Upper lobe of left lung (tissue), 6 donors: ENCODE measurements at regions not wholly inside any gene's neighbourhood (a gene's known extent, or its start where the extent isn't known, plus 50 kb on each side); places are given as distances from the start of the nearest gene placed in this dataset.

Source experiments
- ATAC-seq, 2 donors: fragments of 200-7000 bp; cut with Tn5 transposase; one replicate each; pipeline ENCODE4 v1.9.1; 2022; ENCODE audit warnings: mild to moderate bottlenecking in 2 of 2, moderate library complexity in 2 of 2; ENCODE audit not compliant: low FRiP score in 2 of 2
- DNase-seq, 2 donors: peaks; one replicate each; pipeline ENCODE4 v3.0.0-alpha.2; 2019 to 2020
- H3K27ac ChIP-seq, 4 donors: fragments of 200-600 bp; sonication (generic); one replicate each; pipeline ENCODE4 v1.5.1; 2016 to 2019
- H3K27me3 ChIP-seq, 4 donors: fragments of 200-600 bp; sonication (generic); one replicate each; pipeline ENCODE4 v1.5.1; 2017 to 2019
- H3K36me3 ChIP-seq, 4 donors: fragments of 200-600 bp; sonication (generic); one replicate each; pipeline ENCODE4 v1.5.1; 2016 to 2019
- H3K4me1 ChIP-seq, 4 donors: fragments of 200-600 bp; sonication (generic); one replicate each; pipeline ENCODE4 v1.5.1; 2018 to 2019
- H3K4me3 ChIP-seq, 4 donors: fragments of 200-600 bp; sonication (generic); one replicate each; pipeline ENCODE4 v1.5.1; 2017 to 2019; ENCODE audit warnings: mild to moderate bottlenecking in 2 of 4, moderate library complexity in 1 of 4
- H3K9me3 ChIP-seq, 4 donors: fragments of 200-600 bp; sonication (generic); one replicate each; pipeline ENCODE4 v1.5.1; 2018 to 2019
- EP300 ChIP-seq, 4 donors: sonication (generic); formaldehyde crosslinking; IDR thresholded peaks; one replicate each; pipeline ENCODE4 v1.5.1; 2017; ENCODE audit warnings: antibody characterized with exemption in 4 of 4, control low read depth in 2 of 4
- POLR2A ChIP-seq, 4 donors: fragments of 450-650 bp; IDR thresholded peaks; one replicate each; pipeline ENCODE4 v1.5.1; 2016 to 2017; ENCODE audit warnings: antibody characterized with exemption in 4 of 4, mild to moderate bottlenecking in 2 of 4
- POLR2AphosphoS5 ChIP-seq, 2 donors: sonication (generic); formaldehyde crosslinking; IDR thresholded peaks; one replicate each; pipeline ENCODE4 v1.5.1; 2017; ENCODE audit warnings: antibody characterized with exemption in 2 of 2
- WGBS, 2 donors: methylation state at CpG; one replicate each; pipeline ENCODE4 v1.1.5; 2017 to 2018; 5-methylcytosine and 5-hydroxymethylcytosine counted together
- TF ChIP-seq, protein P1 (sequence below), 6 experiments: fragments of 450-650 bp in 4 of 6; fragments of 200-600 bp in 2 of 6; sonication (generic) in 2 of 6; IDR thresholded peaks; one replicate each; pipeline ENCODE4 v1.5.1; 2016 to 2019; ENCODE audit warnings: antibody characterized with exemption in 6 of 6
- donor health status: DM: no; HTN: no; CAD: no; lungs with moderate emphysema.
- donor health status: DM: no; HTN: yes; CAD: no; lungs with severe emphysema.

- Histone ChIP-seq H3K4me3 (no peak overlapping the region), H3K4me1 (no peaks in the 10 kb centered on the region), H3K36me3 (no peaks in the 10 kb centered on the region), H3K27ac (no peak overlapping the region), H3K27me3 (no peaks in the 10 kb centered on the region), H3K9me3 (no peaks in the 10 kb centered on the region)
- ATAC-seq (no peak), DNase-seq (no peak)
- TF ChIP-seq, protein P1, sequence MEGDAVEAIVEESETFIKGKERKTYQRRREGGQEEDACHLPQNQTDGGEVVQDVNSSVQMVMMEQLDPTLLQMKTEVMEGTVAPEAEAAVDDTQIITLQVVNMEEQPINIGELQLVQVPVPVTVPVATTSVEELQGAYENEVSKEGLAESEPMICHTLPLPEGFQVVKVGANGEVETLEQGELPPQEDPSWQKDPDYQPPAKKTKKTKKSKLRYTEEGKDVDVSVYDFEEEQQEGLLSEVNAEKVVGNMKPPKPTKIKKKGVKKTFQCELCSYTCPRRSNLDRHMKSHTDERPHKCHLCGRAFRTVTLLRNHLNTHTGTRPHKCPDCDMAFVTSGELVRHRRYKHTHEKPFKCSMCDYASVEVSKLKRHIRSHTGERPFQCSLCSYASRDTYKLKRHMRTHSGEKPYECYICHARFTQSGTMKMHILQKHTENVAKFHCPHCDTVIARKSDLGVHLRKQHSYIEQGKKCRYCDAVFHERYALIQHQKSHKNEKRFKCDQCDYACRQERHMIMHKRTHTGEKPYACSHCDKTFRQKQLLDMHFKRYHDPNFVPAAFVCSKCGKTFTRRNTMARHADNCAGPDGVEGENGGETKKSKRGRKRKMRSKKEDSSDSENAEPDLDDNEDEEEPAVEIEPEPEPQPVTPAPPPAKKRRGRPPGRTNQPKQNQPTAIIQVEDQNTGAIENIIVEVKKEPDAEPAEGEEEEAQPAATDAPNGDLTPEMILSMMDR (IDR thresholded peaks at IDR 0.05): no peak
- TF ChIP-seq POLR2A (IDR thresholded peaks at IDR 0.05) (no peak), EP300 (IDR thresholded peaks at IDR 0.05) (no peak), POLR2AphosphoS5 (IDR thresholded peaks at IDR 0.05) (no peak)
- WGBS, 2 donors: 87% methylated on average over 6 of the region's 6 CpGs
Measured at GRCh38 chr10:33734393-33735155, 400.1 kb upstream of the NRP1 start.

- WGBS, 2 donors: 90 to 95% methylated on average over 3 of the region's 3 CpGs
- H3K27ac ChIP-seq: no peak overlapping the region
- no peaks in the 10 kb centered on the region for H3K9me3 ChIP-seq
- no peaks in the 10 kb centered on the region for H3K27me3 ChIP-seq
- no peak for TF ChIP-seq EP300 (IDR thresholded peaks at IDR 0.05)
- no peak for TF ChIP-seq POLR2A (IDR thresholded peaks at IDR 0.05)
- TF ChIP-seq, protein P1 (IDR thresholded peaks at IDR 0.05): no peak
- TF ChIP-seq POLR2AphosphoS5 (IDR thresholded peaks at IDR 0.05): no peak
- no peaks in the 10 kb centered on the region for H3K4me1 ChIP-seq
- no peaks in the 10 kb centered on the region for H3K36me3 ChIP-seq
- DNase-seq (no peak), ATAC-seq (no peak)
- no peak overlapping the region for H3K4me3 ChIP-seq
Measured at GRCh38 chr10:33733058-33733457, 398.6 kb upstream of the NRP1 start.

DNA sequence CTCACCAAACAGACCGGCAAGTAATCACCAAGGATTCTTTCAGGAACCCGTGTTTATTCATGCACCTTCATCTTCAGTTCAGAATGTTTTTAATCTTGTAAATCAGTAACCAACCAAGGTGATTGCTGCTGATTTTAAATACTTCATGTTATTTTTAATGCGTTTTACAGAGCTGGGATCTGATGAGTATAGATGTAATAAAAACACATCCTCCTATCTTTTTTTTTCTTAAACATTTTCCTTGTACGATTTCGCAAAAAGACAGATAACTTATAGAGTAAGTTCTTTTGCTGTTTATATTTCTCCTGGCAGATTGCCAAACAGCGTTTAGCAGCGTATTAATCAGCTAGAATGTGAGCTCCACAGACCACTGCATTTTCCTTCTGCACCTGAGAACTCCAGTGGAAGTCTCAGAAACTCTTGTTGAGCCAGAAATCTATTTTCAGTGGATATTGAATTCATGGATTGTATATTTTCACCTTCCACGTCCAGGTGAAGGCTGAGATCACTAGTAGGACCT lies 397.8 kb upstream of the NRP1 start:
- no peaks in the 10 kb centered on the region for H3K36me3 ChIP-seq
- DNase-seq: no peak

DNA sequence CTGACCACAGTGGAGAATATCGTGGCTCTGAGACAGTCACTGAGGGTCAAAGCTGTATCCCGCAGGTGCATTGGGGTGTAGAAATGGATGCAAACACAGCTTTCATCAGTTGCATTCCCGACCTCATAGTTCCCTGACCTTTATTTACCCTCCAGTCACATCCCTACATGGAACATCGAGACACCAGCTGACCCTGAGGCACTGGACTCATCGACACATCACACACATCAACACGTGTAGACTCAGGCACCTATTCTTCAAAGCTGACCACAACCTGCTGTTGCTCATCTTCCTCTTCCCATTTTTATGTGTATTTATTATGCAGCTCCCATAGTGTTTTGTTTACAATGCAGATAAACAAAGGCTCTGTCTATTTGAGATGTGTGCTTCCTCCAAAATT lies 396.9 kb upstream of the NRP1 start:
- ATAC-seq: peak in 1 of 2 donors; percentile 51

More for the DNA sequence above, 397.8 kb upstream of the NRP1 start:
- TF ChIP-seq POLR2AphosphoS5 (IDR thresholded peaks at IDR 0.05): no peak
- no peak for TF ChIP-seq POLR2A (IDR thresholded peaks at IDR 0.05)
- no peak for TF ChIP-seq EP300 (IDR thresholded peaks at IDR 0.05)
- TF ChIP-seq, protein P1 (IDR thresholded peaks at IDR 0.05): no peak
- no peaks in the 10 kb centered on the region for H3K9me3 ChIP-seq
- H3K27ac ChIP-seq: no peak overlapping the region
- ATAC-seq: no peak
- H3K27me3 ChIP-seq: no peaks in the 10 kb centered on the region
- H3K4me1 ChIP-seq: no peaks in the 10 kb centered on the region
- WGBS, 2 donors: 42 to 44% methylated on average over 8 of the region's 8 CpGs
- no peak overlapping the region for H3K4me3 ChIP-seq

More for the DNA sequence above, 396.9 kb upstream of the NRP1 start:
- no peak for DNase-seq
- H3K9me3 ChIP-seq: no peaks in the 10 kb centered on the region
- WGBS, 2 donors: 73 to 76% methylated on average over 6 of the region's 6 CpGs
- no peak overlapping the region for H3K4me3 ChIP-seq
- H3K27me3 ChIP-seq: no peaks in the 10 kb centered on the region
- no peak overlapping the region for H3K27ac ChIP-seq
- TF ChIP-seq EP300 (IDR thresholded peaks at IDR 0.05) (no peak), POLR2A (IDR thresholded peaks at IDR 0.05) (no peak), POLR2AphosphoS5 (IDR thresholded peaks at IDR 0.05) (no peak)
- TF ChIP-seq, protein P1 (IDR thresholded peaks at IDR 0.05): no peak
- no peaks in the 10 kb centered on the region for H3K4me1 ChIP-seq
- no peaks in the 10 kb centered on the region for H3K36me3 ChIP-seq
